B cell (primary cell): ENCODE measurements at regions not wholly inside any gene's neighbourhood (a gene's known extent, or its start where the extent isn't known, plus 50 kb on each side); places are given as distances from the start of the nearest gene placed in this dataset.

ENCODE experiments used
- ATAC-seq: fragments of 200-7000 bp; cut with Tn5 transposase; one replicate; pipeline ENCODE4 v1.10.0; 2021; ENCODE audit warnings: low read depth, mild to moderate bottlenecking, moderate number of reproducible peaks, moderate library complexity
- CTCF ChIA-PET: fragments of 350-600 bp; sonication (Branson Sonifier 250); formaldehyde crosslinking; loops from one replicate; lab custom pipeline; 2021; ENCODE audit warnings: antibody characterized with exemption, inconsistent platforms; lab: Charles Lee
- POLR2A ChIA-PET: fragments of 350-600 bp; sonication (Branson Sonifier 250); formaldehyde crosslinking; loops from one replicate; lab custom pipeline; 2021; ENCODE audit warnings: antibody characterized with exemption; lab: Charles Lee
- DNase-seq: peaks from one replicate; pipeline ENCODE4 v3.0.0; 2013
- H2AFZ ChIP-seq: 2 replicates; pipeline ENCODE4 v1.6.1; 2012; ENCODE audit warnings: mild to moderate bottlenecking, low read depth, low read length; ENCODE audit not compliant: insufficient read depth, poor library complexity, severe bottlenecking
- H3K27ac ChIP-seq, 2 donors: 1 replicate in 1 of 2; 2 replicates in 1 of 2; pipeline ENCODE4 v1.5.1; 2012 to 2013; ENCODE audit warnings: low read length in 2 of 2, mild to moderate bottlenecking in 2 of 2, moderate library complexity in 1 of 2
- H3K27me3 ChIP-seq, 4 experiments: fragments of 200-600 bp in 1 of 4; sonication (generic) in 1 of 4; replicated peaks in 1 of 4; 1 replicate in 2 of 4; 2 replicates in 2 of 4; pipeline versions ENCODE4 v1.6.1 to v1.7.0; 2013 to 2016; ENCODE audit warnings: low read length in 3 of 4, mild to moderate bottlenecking in 2 of 4, mixed read lengths in 1 of 4, moderate library complexity in 1 of 4; ENCODE audit not compliant: insufficient read depth in 4 of 4, control insufficient read depth in 3 of 4; ENCODE audit errors: control extremely low read depth in 1 of 4
- H3K36me3 ChIP-seq, 2 experiments: replicated peaks in 1 of 2; 1 replicate in 1 of 2; 2 replicates in 1 of 2; pipeline versions ENCODE4 v1.6.1 to v1.7.1; 2013; ENCODE audit warnings: low read length in 1 of 2; ENCODE audit not compliant: insufficient read depth in 2 of 2, control insufficient read depth in 1 of 2; ENCODE audit errors: control extremely low read depth in 1 of 2, extremely low read depth in 1 of 2
- H3K4me1 ChIP-seq, 2 donors: fragments of 200-600 bp in 1 of 2; sonication (generic) in 1 of 2; 1 replicate in 1 of 2; 2 replicates in 1 of 2; pipeline versions ENCODE4 v1.5.1 to v1.6.1; 2013 to 2017; ENCODE audit warnings: low read length in 2 of 2; ENCODE audit not compliant: control insufficient read depth in 2 of 2, insufficient read depth in 2 of 2
- H3K4me2 ChIP-seq: replicated peaks from 2 replicates; pipeline ENCODE3; 2012; ENCODE audit warnings: mild to moderate bottlenecking, low read depth, low read length; ENCODE audit not compliant: poor library complexity, severe bottlenecking
- H3K4me3 ChIP-seq, 5 experiments: fragments of 200-600 bp in 1 of 5; sonication (generic) in 1 of 5; 1 replicate in 3 of 5; 2 replicates in 2 of 5; pipeline versions ENCODE4 v1.5.1 to v1.7.0; 2011 to 2016; ENCODE audit warnings: low read length in 4 of 5, mild to moderate bottlenecking in 4 of 5, low read depth in 2 of 5, control low read depth in 1 of 5, moderate library complexity in 1 of 5; ENCODE audit not compliant: insufficient read depth in 1 of 5; ENCODE audit errors: control extremely low read depth in 1 of 5, extremely low read depth in 1 of 5
- H3K79me2 ChIP-seq: fragments of 200-600 bp; sonication (generic); one replicate; pipeline ENCODE4 v1.6.0; 2016; ENCODE audit warnings: low read length; ENCODE audit not compliant: control insufficient read depth, insufficient read depth
- H3K9ac ChIP-seq: fragments of 200-600 bp; sonication (generic); 2 replicates; pipeline ENCODE4 v1.6.1; 2017; ENCODE audit warnings: mild to moderate bottlenecking, low read length, moderate library complexity
- H3K9me3 ChIP-seq, 3 donors: one replicate each; pipeline versions ENCODE4 v1.6.1 to v1.7.1; 2013; ENCODE audit warnings: low read length in 2 of 3; ENCODE audit not compliant: control insufficient read depth in 2 of 3, insufficient read depth in 1 of 3; ENCODE audit errors: control extremely low read depth in 1 of 3
- H4K20me1 ChIP-seq: 2 replicates; pipeline ENCODE4 v1.6.0; 2012; ENCODE audit warnings: mild to moderate bottlenecking, low read length; ENCODE audit not compliant: insufficient read depth, control insufficient read depth, poor library complexity, severe bottlenecking
- H3K27ac Mint-ChIP-seq: one replicate; pipeline ENCODE4 v1.8.0; 2021; ENCODE audit warnings: mixed read lengths
- H3K27me3 Mint-ChIP-seq: one replicate; pipeline ENCODE4 v1.8.0; 2021; ENCODE audit warnings: mixed read lengths
- H3K4me1 Mint-ChIP-seq: one replicate; pipeline ENCODE4 v1.8.0; 2021; ENCODE audit warnings: mixed read lengths
- H3K4me3 Mint-ChIP-seq: one replicate; pipeline ENCODE4 v1.8.0; 2021; ENCODE audit warnings: mixed read lengths
- H3K9me3 Mint-ChIP-seq: one replicate; pipeline ENCODE4 v1.8.0; 2022; ENCODE audit warnings: mixed read lengths; ENCODE audit not compliant: insufficient read depth
- EZH2 ChIP-seq: IDR thresholded peaks from 2 replicates; pipeline ENCODE4 v1.6.1; 2012; ENCODE audit warnings: borderline replicate concordance, low read depth, mild to moderate bottlenecking, moderate library complexity, low read length; ENCODE audit not compliant: insufficient read depth, poor library complexity, severe bottlenecking
- WGBS: methylation state at CpG from one replicate; pipeline ENCODE4 v1.1.5; 2013; ENCODE audit warnings: missing lambda C conversion rate; ENCODE audit not compliant: insufficient coverage; 5-methylcytosine and 5-hydroxymethylcytosine counted together
- intact Hi-C: fragments of 100-400 bp; cut with micrococcal nuclease; formaldehyde crosslinking; loops from one replicate; pipeline ENCODE4 v1.10.0; 2022
- TF ChIP-seq, protein P1 (sequence below): fragments of 200-600 bp; IDR thresholded peaks from one replicate; pipeline ENCODE4 v1.8.0; 2022; ENCODE audit warnings: antibody characterized with exemption, mild to moderate bottlenecking

- Histone ChIP-seq H3K4me2 (no peak overlapping the region), H2AFZ (no peak overlapping the region), H3K9me3 (no peaks in the 10 kb centered on the region), H3K27ac (no peak overlapping the region), H3K4me1 (no peaks in the 10 kb centered on the region), H3K9ac (no peak overlapping the region), H3K4me3 (no peak overlapping the region), H4K20me1 (no peaks in the 10 kb centered on the region), H3K79me2 (no peaks in the 10 kb centered on the region), H3K27me3 (no peaks in the 10 kb centered on the region), H3K36me3 (no peaks in the 10 kb centered on the region)
- intact Hi-C loops = no loop called here
- ChIA-PET POLR2A (no interaction called here), CTCF (no interaction called here)
- no peak for TF ChIP-seq EZH2
- TF ChIP-seq, protein P1, sequence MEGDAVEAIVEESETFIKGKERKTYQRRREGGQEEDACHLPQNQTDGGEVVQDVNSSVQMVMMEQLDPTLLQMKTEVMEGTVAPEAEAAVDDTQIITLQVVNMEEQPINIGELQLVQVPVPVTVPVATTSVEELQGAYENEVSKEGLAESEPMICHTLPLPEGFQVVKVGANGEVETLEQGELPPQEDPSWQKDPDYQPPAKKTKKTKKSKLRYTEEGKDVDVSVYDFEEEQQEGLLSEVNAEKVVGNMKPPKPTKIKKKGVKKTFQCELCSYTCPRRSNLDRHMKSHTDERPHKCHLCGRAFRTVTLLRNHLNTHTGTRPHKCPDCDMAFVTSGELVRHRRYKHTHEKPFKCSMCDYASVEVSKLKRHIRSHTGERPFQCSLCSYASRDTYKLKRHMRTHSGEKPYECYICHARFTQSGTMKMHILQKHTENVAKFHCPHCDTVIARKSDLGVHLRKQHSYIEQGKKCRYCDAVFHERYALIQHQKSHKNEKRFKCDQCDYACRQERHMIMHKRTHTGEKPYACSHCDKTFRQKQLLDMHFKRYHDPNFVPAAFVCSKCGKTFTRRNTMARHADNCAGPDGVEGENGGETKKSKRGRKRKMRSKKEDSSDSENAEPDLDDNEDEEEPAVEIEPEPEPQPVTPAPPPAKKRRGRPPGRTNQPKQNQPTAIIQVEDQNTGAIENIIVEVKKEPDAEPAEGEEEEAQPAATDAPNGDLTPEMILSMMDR = no peak
- no peak for ATAC-seq
- H3K9me3 Mint-ChIP-seq = peaks cover 3% of the 10 kb centered on the region
- H3K27me3 Mint-ChIP-seq = no peaks in the 10 kb centered on the region
- no peak overlapping the region for H3K27ac Mint-ChIP-seq
- no peaks in the 10 kb centered on the region for H3K4me1 Mint-ChIP-seq
- no peak for DNase-seq
- H3K4me3 Mint-ChIP-seq = no peak overlapping the region
- WGBS = 96% methylated on average over 3 of the region's 4 CpGs
These were observed 633.2 kb downstream of the LIG4 start for GRCh38 chr13:107582171-107582570.

- ChIA-PET CTCF (no interaction called here), POLR2A (no interaction called here)
- Mint-ChIP-seq H3K4me1 (no peaks in the 10 kb centered on the region), H3K4me3 (no peak overlapping the region), H3K27me3 (no peaks in the 10 kb centered on the region), H3K9me3 (peaks cover 6% of the 10 kb centered on the region), H3K27ac (no peak overlapping the region)
- Histone ChIP-seq H3K9me3 (no peaks in the 10 kb centered on the region), H3K36me3 (no peaks in the 10 kb centered on the region), H3K4me3 (no peak overlapping the region), H2AFZ (no peak overlapping the region), H3K4me1 (no peaks in the 10 kb centered on the region), H4K20me1 (no peaks in the 10 kb centered on the region), H3K4me2 (no peak overlapping the region), H3K27me3 (no peaks in the 10 kb centered on the region), H3K79me2 (no peaks in the 10 kb centered on the region), H3K9ac (no peak overlapping the region), H3K27ac (no peak overlapping the region)
- WGBS = 89% methylated on average over 7 of the region's 9 CpGs
- intact Hi-C loops = no loop called here
- DNase-seq (no peak), ATAC-seq (no peak)
- TF ChIP-seq, protein P1 = no peak
- TF ChIP-seq EZH2 = no peak
These were observed 634.5 kb downstream of the LIG4 start for GRCh38 chr13:107580741-107581412.
